Neural cell (in vitro differentiated cells): ENCODE measurements at regions not wholly inside any gene's neighbourhood (a gene's known extent, or its start where the extent isn't known, plus 50 kb on each side); places are given as distances from the start of the nearest gene placed in this dataset.

Experiments
- H2AFZ ChIP-seq: fragments of 200-600, 300-800 bp; sonication (generic), shearing (Covaris generic); 2 replicates; pipeline ENCODE4 v1.6.0; 2014; ENCODE audit warnings: low read depth, mild to moderate bottlenecking, antibody characterized with exemption, low read length, moderate library complexity
- H3F3A ChIP-seq: fragments of 200-600 bp; shearing (Covaris generic); 2 replicates; pipeline ENCODE4 v1.6.1; 2016; ENCODE audit warnings: mild to moderate bottlenecking, moderate library complexity, mixed read lengths, antibody characterized with exemption, low read length; ENCODE audit not compliant: insufficient read depth, poor library complexity, severe bottlenecking
- H3K27ac ChIP-seq: fragments of 200-600, 300-800 bp; sonication (generic), shearing (Covaris generic); 2 replicates; pipeline ENCODE4 v1.5.1; 2014; ENCODE audit warnings: mild to moderate bottlenecking, low read length, moderate library complexity
- H3K27me3 ChIP-seq: fragments of 300-800, 200-600 bp; sonication (generic), shearing (Covaris generic); 2 replicates; pipeline ENCODE4 v1.6.0; 2014; ENCODE audit warnings: mild to moderate bottlenecking, low read depth, low read length, moderate library complexity; ENCODE audit not compliant: insufficient read depth
- H3K36me3 ChIP-seq: fragments of 300-800, 200-600 bp; sonication (generic), shearing (Covaris generic); 2 replicates; pipeline ENCODE4 v1.5.1; 2014; ENCODE audit warnings: mild to moderate bottlenecking, antibody characterized with exemption, low read length, moderate library complexity; ENCODE audit not compliant: insufficient read depth
- H3K4me2 ChIP-seq: fragments of 300-800, 200-600 bp; sonication (generic), shearing (Covaris generic); 2 replicates; pipeline ENCODE4 v1.6.0; 2014; ENCODE audit warnings: mild to moderate bottlenecking, low read length
- H3K4me3 ChIP-seq: fragments of 300-800, 200-600 bp; sonication (generic), shearing (Covaris generic); 2 replicates; pipeline ENCODE4 v1.5.1; 2014; ENCODE audit warnings: mild to moderate bottlenecking, low read length, moderate library complexity
- H3K79me2 ChIP-seq: fragments of 200-600 bp; shearing (Covaris generic); replicated peaks from 2 replicates; pipeline ENCODE4 v1.6.0; 2014; ENCODE audit warnings: mild to moderate bottlenecking, low read length, moderate library complexity; ENCODE audit not compliant: insufficient read depth
- H3K9ac ChIP-seq: fragments of 300-800, 200-600 bp; sonication (generic), shearing (Covaris generic); 2 replicates; pipeline ENCODE4 v1.6.1; 2016; ENCODE audit warnings: mild to moderate bottlenecking, low read length, mixed read lengths
- H3K9me2 ChIP-seq: fragments of 200-600 bp; shearing (Covaris generic); 2 replicates; pipeline ENCODE4 v1.6.1; 2016; ENCODE audit warnings: mild to moderate bottlenecking, low read length, mixed read lengths; ENCODE audit not compliant: insufficient read depth
- H3K9me3 ChIP-seq: fragments of 200-600, 300-800 bp; sonication (generic), shearing (Covaris generic); 2 replicates; pipeline ENCODE4 v1.6.1; 2016; ENCODE audit warnings: mild to moderate bottlenecking, mixed run types, low read length, moderate library complexity, mixed read lengths
- H4K20me1 ChIP-seq: fragments of 200-600 bp; shearing (Covaris generic); 2 replicates; pipeline ENCODE4 v1.6.1; 2016; ENCODE audit warnings: mild to moderate bottlenecking, mixed run types; ENCODE audit not compliant: insufficient read depth
- CTCF ChIP-seq: fragments of 450-650 bp; IDR thresholded peaks from 2 replicates; pipeline ENCODE4 v1.5.1; 2014; ENCODE audit warnings: antibody characterized with exemption, mild to moderate bottlenecking, moderate library complexity; ENCODE audit not compliant: poor library complexity, severe bottlenecking
- EP300 ChIP-seq: fragments of 450-650 bp; conservative IDR thresholded peaks from 2 replicates; pipeline ENCODE4 v1.6.1; 2014; ENCODE audit warnings: antibody characterized with exemption, mild to moderate bottlenecking, moderate library complexity; ENCODE audit not compliant: poor library complexity, severe bottlenecking
- EZH2 ChIP-seq: fragments of 200-600, 300-800 bp; shearing (Covaris generic), sonication (generic); IDR thresholded peaks from 2 replicates; pipeline ENCODE4 v1.6.1; 2014; ENCODE audit warnings: antibody characterized with exemption, low read length, borderline replicate concordance, mild to moderate bottlenecking; ENCODE audit not compliant: insufficient read depth, poor library complexity, severe bottlenecking
- MXI1 ChIP-seq: fragments of 450-650 bp; conservative IDR thresholded peaks from 2 replicates; pipeline ENCODE4 v1.6.1; 2014; ENCODE audit warnings: antibody characterized with exemption, mild to moderate bottlenecking; ENCODE audit not compliant: poor library complexity, severe bottlenecking
- POLR2AphosphoS5 ChIP-seq: IDR thresholded peaks from 2 replicates; pipeline ENCODE4 v1.6.1; 2012
- RAD21 ChIP-seq: fragments of 450-650 bp; conservative IDR thresholded peaks from 2 replicates; pipeline ENCODE4 v1.6.1; 2014; ENCODE audit warnings: antibody characterized with exemption, mild to moderate bottlenecking, moderate library complexity
- REST ChIP-seq: IDR thresholded peaks from 2 replicates; pipeline ENCODE4 v1.6.1; 2012; ENCODE audit warnings: borderline replicate concordance
- SMC3 ChIP-seq: fragments of 450-650 bp; conservative IDR thresholded peaks from 2 replicates; pipeline ENCODE4 v1.6.1; 2014; ENCODE audit warnings: antibody characterized with exemption, mild to moderate bottlenecking, moderate library complexity; ENCODE audit not compliant: poor library complexity
- TAF1 ChIP-seq: IDR thresholded peaks from 2 replicates; pipeline ENCODE4 v1.6.1; 2012; ENCODE audit warnings: low read depth

- Histone ChIP-seq H3K9ac (no peak overlapping the region), H3K79me2 (no peaks in the 10 kb centered on the region), H3F3A (no peaks in the 10 kb centered on the region), H3K4me2 (no peak overlapping the region), H3K27me3 (no peaks in the 10 kb centered on the region), H3K27ac (no peak overlapping the region), H3K9me2 (no peaks in the 10 kb centered on the region), H3K36me3 (no peaks in the 10 kb centered on the region), H3K9me3 (no peaks in the 10 kb centered on the region), H4K20me1 (no peaks in the 10 kb centered on the region), H2AFZ (no peak overlapping the region), H3K4me3 (no peak overlapping the region)
- TF ChIP-seq CTCF (no peak), EZH2 (no peak), MXI1 (no peak), TAF1 (no peak), REST (no peak), EP300 (no peak), RAD21 (no peak), POLR2AphosphoS5 (no peak), SMC3 (no peak)
Observed at GRCh38 chr18:51647942-51648341, 450.5 kb upstream of the MEX3C start.

- H3K27ac ChIP-seq, result no peak overlapping the region
- H3K4me3 ChIP-seq, result no peak overlapping the region
- H3K79me2 ChIP-seq, result no peaks in the 10 kb centered on the region
- H2AFZ ChIP-seq, result no peak overlapping the region
- no peaks in the 10 kb centered on the region for H4K20me1 ChIP-seq
- H3K9ac ChIP-seq, result no peak overlapping the region
- no peak overlapping the region for H3K4me2 ChIP-seq
- no peaks in the 10 kb centered on the region for H3K36me3 ChIP-seq
- no peaks in the 10 kb centered on the region for H3K27me3 ChIP-seq
- H3K9me2 ChIP-seq, result no peaks in the 10 kb centered on the region
- no peaks in the 10 kb centered on the region for H3K9me3 ChIP-seq
- TF ChIP-seq MXI1, result no peak
- TF ChIP-seq CTCF, result no peak
- no peak for TF ChIP-seq SMC3
- TF ChIP-seq TAF1, result no peak
- no peak for TF ChIP-seq POLR2AphosphoS5
- no peak for TF ChIP-seq EP300
- no peak for TF ChIP-seq EZH2
- no peak for TF ChIP-seq REST
- no peak for TF ChIP-seq RAD21
- H3F3A ChIP-seq, result no peaks in the 10 kb centered on the region
Observed at GRCh38 chr18:51649796-51650195, 452.3 kb upstream of the MEX3C start.
